GM12891 (cell line): ENCODE measurements at regions not wholly inside any gene's neighbourhood (a gene's known extent, or its start where the extent isn't known, plus 50 kb on each side); places are given as distances from the start of the nearest gene placed in this dataset.

Source experiments
- PAX5 ChIP-seq: IDR thresholded peaks from 2 replicates; pipeline ENCODE4 v1.6.1; 2011; ENCODE audit warnings: low read length, moderate library complexity, mild to moderate bottlenecking; ENCODE audit not compliant: insufficient read depth, severe bottlenecking
- POLR2A ChIP-seq: IDR thresholded peaks from 2 replicates; pipeline ENCODE4 v1.6.1; 2011; ENCODE audit warnings: low read depth, low read length, control low read depth
- POLR2AphosphoS5 ChIP-seq: IDR thresholded peaks from 2 replicates; pipeline ENCODE4 v1.6.1; 2011; ENCODE audit warnings: low read depth, low read length, control low read depth
- SPI1 ChIP-seq: IDR thresholded peaks from 2 replicates; pipeline ENCODE4 v1.6.1; 2011; ENCODE audit warnings: low read depth, low read length, control low read depth
- TAF1 ChIP-seq: IDR thresholded peaks from 2 replicates; pipeline ENCODE4 v1.6.1; 2011; ENCODE audit warnings: low read depth, low read length, control low read depth

DNA sequence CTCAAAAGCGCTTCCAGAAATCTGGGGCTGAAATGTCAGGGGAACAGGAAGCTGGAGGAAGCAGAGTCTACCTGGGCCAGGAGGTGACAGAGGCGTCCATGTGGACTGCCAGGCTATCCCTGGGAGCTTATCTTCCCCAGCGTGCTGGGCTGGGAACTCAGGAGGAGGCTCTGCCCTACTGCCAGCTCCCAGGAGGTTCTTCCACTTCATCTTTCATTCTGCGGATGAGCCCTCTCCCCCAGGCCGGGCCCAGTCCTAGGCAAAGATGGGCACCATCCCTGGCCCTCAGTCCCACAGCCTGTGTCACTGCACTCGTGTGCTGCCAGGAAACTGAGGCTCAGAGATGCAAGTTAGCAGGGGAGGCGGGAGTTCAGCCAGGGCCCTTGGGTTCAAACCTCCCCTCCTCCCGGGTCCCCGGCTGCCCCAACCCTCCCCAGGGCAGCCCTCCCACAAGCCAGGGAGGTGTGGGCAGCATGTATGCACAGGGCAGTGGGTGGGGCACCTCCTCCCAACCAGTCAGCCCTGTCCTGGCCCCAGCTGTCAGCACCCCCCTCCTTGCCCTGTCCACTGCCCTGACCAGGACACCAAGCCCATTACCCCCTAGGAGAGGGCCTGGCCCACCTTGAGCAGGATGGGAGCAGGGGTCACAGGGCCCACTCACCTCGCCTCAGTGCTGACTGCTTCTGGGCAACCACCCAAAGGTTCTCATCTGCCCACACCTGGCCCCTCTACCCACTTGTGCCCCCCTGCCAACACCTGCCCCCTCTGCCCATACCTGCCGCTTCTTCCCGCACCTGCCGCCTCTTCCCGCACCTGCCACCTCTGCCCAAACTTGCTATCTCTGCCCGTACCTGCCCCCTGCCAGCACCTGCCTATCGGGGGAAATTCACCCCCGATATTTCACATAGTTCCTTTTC, 226.0 kb downstream of the NPHP4 start:
- TF ChIP-seq POLR2A (no peak), POLR2AphosphoS5 (no peak), TAF1 (no peak), SPI1 (no peak), PAX5 (no peak)
